ENCODE measurements at regions not wholly inside any gene's neighbourhood (a gene's known extent, or its start where the extent isn't known, plus 50 kb on each side); places are given as distances from the start of the nearest gene placed in this dataset.

- no peak for TF ChIP-seq CTCF (conservative IDR thresholded peaks at IDR 0.05; ENCODE audit: low read length)
- peak; percentile 0 for DNase-seq (ENCODE audit: low read depth)
- no peak overlapping the region for H3K4me3 ChIP-seq (ENCODE audit: low read length)
Measured at GRCh38 chr4:96736352-96736889, 896.5 kb downstream of the PDHA2 start.

GRCh38 chr4:96739101-96739500 is 899.2 kb downstream of the PDHA2 start:
- H3K4me3 ChIP-seq (ENCODE audit: low read length), result no peak overlapping the region
- DNase-seq (ENCODE audit: low read depth), result no peak
- TF ChIP-seq CTCF (conservative IDR thresholded peaks at IDR 0.05; ENCODE audit: low read length), result no peak

- no peak for DNase-seq (ENCODE audit: low read depth)
- no peak for TF ChIP-seq CTCF (conservative IDR thresholded peaks at IDR 0.05; ENCODE audit: low read length)
- no peak overlapping the region for H3K4me3 ChIP-seq (ENCODE audit: low read length)
Measured at GRCh38 chr4:96742332-96743014, 902.6 kb downstream of the PDHA2 start.

- H3K4me3 ChIP-seq (ENCODE audit: low read length), result no peak overlapping the region
- no peak for DNase-seq (ENCODE audit: low read depth)
- no peak for TF ChIP-seq CTCF (conservative IDR thresholded peaks at IDR 0.05; ENCODE audit: low read length)
Measured at GRCh38 chr4:96744676-96745075, 904.8 kb downstream of the PDHA2 start.

GRCh38 chr4:96753216-96753615 is 913.3 kb downstream of the PDHA2 start:
- no peak for DNase-seq (ENCODE audit: low read depth)
- no peak for TF ChIP-seq CTCF (conservative IDR thresholded peaks at IDR 0.05; ENCODE audit: low read length)
- no peak overlapping the region for H3K4me3 ChIP-seq (ENCODE audit: low read length)

GRCh38 chr4:96755569-96756484 is 915.9 kb downstream of the PDHA2 start:
- H3K4me3 ChIP-seq (ENCODE audit: low read length), result no peak overlapping the region
- DNase-seq (ENCODE audit: low read depth), result no peak
- TF ChIP-seq CTCF (conservative IDR thresholded peaks at IDR 0.05; ENCODE audit: low read length), result no peak
